Spinal cord (tissue), 9 donors: ENCODE measurements at regions not wholly inside any gene's neighbourhood (a gene's known extent, or its start where the extent isn't known, plus 50 kb on each side); places are given as distances from the start of the nearest gene placed in this dataset.
A peak's percentile ranks its signal among the peaks of the same experiment; 100 is the strongest.

Experiments
- DNase-seq, 6 donors: peaks; one replicate each; pipeline versions ENCODE4 v3.0.0 to v3.0.0-alpha.2; 2013 to 2015; ENCODE audit warnings: low spot score in 6 of 6, low read depth in 4 of 6
- H3K27ac ChIP-seq: one replicate; pipeline ENCODE4 v1.5.1; 2013; ENCODE audit warnings: low read depth, low read length, control low read depth
- H3K27me3 ChIP-seq: one replicate; pipeline ENCODE4 v1.6.1; 2013; ENCODE audit warnings: low read length; ENCODE audit not compliant: control insufficient read depth, insufficient read depth
- H3K36me3 ChIP-seq: one replicate; pipeline ENCODE4 v1.6.1; 2013; ENCODE audit warnings: low read length; ENCODE audit not compliant: control insufficient read depth, insufficient read depth
- H3K4me1 ChIP-seq: one replicate; pipeline ENCODE4 v1.6.1; 2013; ENCODE audit warnings: low read length; ENCODE audit not compliant: control insufficient read depth, insufficient read depth
- H3K4me3 ChIP-seq: one replicate; pipeline ENCODE4 v1.5.1; 2013; ENCODE audit warnings: low read depth, low read length, control low read depth
- H3K9me3 ChIP-seq: one replicate; pipeline ENCODE4 v1.6.1; 2013; ENCODE audit warnings: low read length; ENCODE audit not compliant: control insufficient read depth, insufficient read depth
- WGBS: methylation state at CpG from one replicate; pipeline ENCODE4 v1.1.5; 2013; ENCODE audit warnings: missing lambda C conversion rate; ENCODE audit not compliant: insufficient coverage; 5-methylcytosine and 5-hydroxymethylcytosine counted together
- donor health status: healthy.

- no peaks in the 10 kb centered on the region for H3K36me3 ChIP-seq
- no peak overlapping the region for H3K4me3 ChIP-seq
- no peak for DNase-seq
- H3K9me3 ChIP-seq: no peaks in the 10 kb centered on the region
- peak overlapping the region; percentile 40 for H3K27ac ChIP-seq
- H3K27me3 ChIP-seq: no peaks in the 10 kb centered on the region
- 100% methylated on average over 1 of the region's 2 CpGs for WGBS
- no peaks in the 10 kb centered on the region for H3K4me1 ChIP-seq
Measured at GRCh38 chr5:86885011-86885410, 267.3 kb downstream of the COX7C start.

GRCh38 chr5:86885489-86886230, 267.9 kb downstream of the COX7C start:
- no peak overlapping the region for H3K4me3 ChIP-seq
- 11% methylated on average over 4 of the region's 5 CpGs for WGBS

GRCh38 chr5:86890375-86890774, 272.6 kb downstream of the COX7C start:
- no peaks in the 10 kb centered on the region for H3K27me3 ChIP-seq
- no peaks in the 10 kb centered on the region for H3K9me3 ChIP-seq
- H3K4me3 ChIP-seq: no peak overlapping the region
- H3K36me3 ChIP-seq: no peaks in the 10 kb centered on the region
- no peak for DNase-seq
- H3K4me1 ChIP-seq: no peaks in the 10 kb centered on the region
- H3K27ac ChIP-seq: no peak overlapping the region
- WGBS: no CpG with 5 or more reads among the region's 1 CpG

More at GRCh38 chr5:86885489-86886230, 267.9 kb downstream of the COX7C start:
- DNase-seq: peak in 2 of 6 donors; percentile 51 to 53
- no peaks in the 10 kb centered on the region for H3K9me3 ChIP-seq
- no peaks in the 10 kb centered on the region for H3K27me3 ChIP-seq
- H3K4me1 ChIP-seq: no peaks in the 10 kb centered on the region
- peak overlapping the region; percentile 40 for H3K27ac ChIP-seq
- no peaks in the 10 kb centered on the region for H3K36me3 ChIP-seq

GRCh38 chr5:86894056-86894455, 276.3 kb downstream of the COX7C start:
- no peak for DNase-seq
- H3K36me3 ChIP-seq: no peaks in the 10 kb centered on the region
- H3K4me3 ChIP-seq: no peak overlapping the region

GRCh38 chr5:86896916-86897315, 279.2 kb downstream of the COX7C start:
- Histone ChIP-seq H3K27me3 (no peaks in the 10 kb centered on the region), H3K36me3 (no peaks in the 10 kb centered on the region), H3K27ac (no peak overlapping the region), H3K9me3 (no peaks in the 10 kb centered on the region), H3K4me3 (no peak overlapping the region), H3K4me1 (no peaks in the 10 kb centered on the region)
- no CpG with 5 or more reads among the region's 1 CpG for WGBS
- DNase-seq: no peak

More at GRCh38 chr5:86894056-86894455, 276.3 kb downstream of the COX7C start:
- Histone ChIP-seq H3K4me1 (no peaks in the 10 kb centered on the region), H3K27ac (no peak overlapping the region), H3K27me3 (no peaks in the 10 kb centered on the region), H3K9me3 (no peaks in the 10 kb centered on the region)

- Histone ChIP-seq H3K27ac (no peak overlapping the region), H3K27me3 (no peaks in the 10 kb centered on the region), H3K4me3 (no peak overlapping the region), H3K4me1 (no peaks in the 10 kb centered on the region), H3K36me3 (no peaks in the 10 kb centered on the region), H3K9me3 (no peaks in the 10 kb centered on the region)
- WGBS: no CpG with 5 or more reads among the region's 6 CpGs
- peak in 3 of 6 donors; percentile 4 to 85 (median 66) for DNase-seq
Measured at GRCh38 chr5:86909418-86910295, 291.9 kb downstream of the COX7C start.

GRCh38 chr5:86917117-86917579, 299.4 kb downstream of the COX7C start:
- DNase-seq: peak in 2 of 6 donors; percentile 4 to 64
- WGBS: 9% methylated on average over 1 of the region's 2 CpGs

GRCh38 chr5:86918246-86918645, 300.5 kb downstream of the COX7C start:
- DNase-seq: no peak
- H3K4me3 ChIP-seq: no peak overlapping the region
- 80% methylated on average over 1 of the region's 4 CpGs for WGBS
- no peaks in the 10 kb centered on the region for H3K36me3 ChIP-seq
- H3K4me1 ChIP-seq: no peaks in the 10 kb centered on the region
- no peak overlapping the region for H3K27ac ChIP-seq
- H3K9me3 ChIP-seq: no peaks in the 10 kb centered on the region
- no peaks in the 10 kb centered on the region for H3K27me3 ChIP-seq

More at GRCh38 chr5:86917117-86917579, 299.4 kb downstream of the COX7C start:
- H3K27me3 ChIP-seq: no peaks in the 10 kb centered on the region
- no peak overlapping the region for H3K27ac ChIP-seq
- no peaks in the 10 kb centered on the region for H3K9me3 ChIP-seq
- no peak overlapping the region for H3K4me3 ChIP-seq
- no peaks in the 10 kb centered on the region for H3K4me1 ChIP-seq
- no peaks in the 10 kb centered on the region for H3K36me3 ChIP-seq

- WGBS: no CpG with 5 or more reads among the region's 1 CpG
Measured at GRCh38 chr5:86926033-86926432, 308.3 kb downstream of the COX7C start.

More at GRCh38 chr5:86926033-86926432, 308.3 kb downstream of the COX7C start:
- Histone ChIP-seq H3K27ac (no peak overlapping the region), H3K4me3 (no peak overlapping the region), H3K4me1 (no peaks in the 10 kb centered on the region), H3K27me3 (no peaks in the 10 kb centered on the region), H3K9me3 (no peaks in the 10 kb centered on the region), H3K36me3 (no peaks in the 10 kb centered on the region)
- no peak for DNase-seq
